ENCODE measurements at regions not wholly inside any gene's neighbourhood (a gene's known extent, or its start where the extent isn't known, plus 50 kb on each side); places are given as distances from the start of the nearest gene placed in this dataset.

DNA sequence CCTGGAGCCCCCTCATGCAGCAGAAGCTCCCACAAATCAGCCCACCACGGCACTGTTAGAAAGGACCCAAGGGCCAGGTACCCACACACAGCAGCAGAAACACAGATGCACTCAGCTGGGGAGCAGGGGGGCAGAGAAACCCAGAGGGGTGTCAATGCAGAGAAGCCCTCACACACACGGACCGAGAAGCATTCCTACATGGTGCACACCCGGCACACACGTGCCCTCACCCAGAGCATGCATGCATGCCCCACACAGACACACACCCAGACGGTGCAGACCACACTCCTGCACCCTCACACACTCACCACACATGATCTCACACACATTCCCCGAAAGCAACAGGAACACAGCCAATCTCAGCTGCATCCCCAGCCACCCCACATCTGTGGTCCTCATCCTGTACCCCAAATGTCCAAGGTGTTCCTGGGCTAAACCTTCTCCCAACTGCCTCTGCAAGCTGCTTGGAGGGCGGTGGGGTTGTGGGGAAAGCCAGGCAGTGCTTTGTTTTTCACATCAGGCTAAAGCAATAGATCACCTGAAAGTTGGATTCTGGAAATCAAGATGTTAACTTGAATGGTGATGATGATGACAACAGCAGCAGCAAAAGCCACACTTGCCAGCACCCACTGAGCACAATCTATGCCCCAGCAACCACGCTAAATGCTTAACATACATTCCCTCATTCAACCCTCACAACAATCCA is 102.3 kb downstream of the ZFP36L2 start:
- H3K4me3 ChIP-seq, result no peak overlapping the region

DNA sequence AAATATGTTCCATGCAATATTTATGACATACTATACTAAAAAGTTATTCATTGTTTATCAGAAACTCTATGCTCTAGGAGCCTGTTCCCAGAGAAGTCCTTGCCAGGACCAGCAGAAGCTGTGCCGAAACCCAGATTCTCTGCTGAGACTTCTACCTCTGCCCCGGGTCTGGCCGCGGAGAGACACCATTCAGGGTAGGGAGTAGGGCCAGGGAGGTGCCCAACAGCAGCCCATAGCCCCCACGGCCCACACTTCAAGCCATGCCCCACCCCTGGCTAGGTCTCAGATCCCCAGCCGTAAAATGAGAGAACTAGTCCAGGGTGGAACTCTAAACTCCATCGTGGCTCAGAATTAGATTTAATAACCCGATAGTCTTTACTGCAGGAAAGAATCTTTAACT is 102.9 kb downstream of the ZFP36L2 start:
- Histone ChIP-seq H3K27ac (ENCODE audit: low read depth in 1 of 2, low read length in 1 of 2) (no peak overlapping the region), H3K27me3 (ENCODE audit: control insufficient read depth in 3 of 3, insufficient read depth in 3 of 3, low read length in 2 of 3) (no peaks in the 10 kb centered on the region), H3K9me3 (ENCODE audit: control insufficient read depth in 4 of 4, insufficient read depth in 3 of 4, low read length in 3 of 4) (peaks cover 0 to 4% (median 0%) of the 10 kb centered on the region in 4 donors), H3K4me1 (ENCODE audit: control insufficient read depth in 5 of 5, insufficient read depth in 5 of 5, low read length in 5 of 5) (peaks cover 0 to 26% (median 4%) of the 10 kb centered on the region in 5 donors), H3K36me3 (ENCODE audit: control insufficient read depth in 4 of 4, insufficient read depth in 4 of 4, low read length in 4 of 4) (no peaks in the 10 kb centered on the region), H3K9ac (ENCODE audit: insufficient read depth in 1 of 2, low read length in 2 of 2) (no peak overlapping the region), H3K4me3 (no peak overlapping the region)
- ATAC-seq (ENCODE audit: insufficient read depth, low FRiP score) (no peak), DNase-seq (no peak)
- 74 to 77% methylated on average over 8 of the region's 8 CpGs for WGBS, 2 donors
- TF ChIP-seq, protein P1, sequence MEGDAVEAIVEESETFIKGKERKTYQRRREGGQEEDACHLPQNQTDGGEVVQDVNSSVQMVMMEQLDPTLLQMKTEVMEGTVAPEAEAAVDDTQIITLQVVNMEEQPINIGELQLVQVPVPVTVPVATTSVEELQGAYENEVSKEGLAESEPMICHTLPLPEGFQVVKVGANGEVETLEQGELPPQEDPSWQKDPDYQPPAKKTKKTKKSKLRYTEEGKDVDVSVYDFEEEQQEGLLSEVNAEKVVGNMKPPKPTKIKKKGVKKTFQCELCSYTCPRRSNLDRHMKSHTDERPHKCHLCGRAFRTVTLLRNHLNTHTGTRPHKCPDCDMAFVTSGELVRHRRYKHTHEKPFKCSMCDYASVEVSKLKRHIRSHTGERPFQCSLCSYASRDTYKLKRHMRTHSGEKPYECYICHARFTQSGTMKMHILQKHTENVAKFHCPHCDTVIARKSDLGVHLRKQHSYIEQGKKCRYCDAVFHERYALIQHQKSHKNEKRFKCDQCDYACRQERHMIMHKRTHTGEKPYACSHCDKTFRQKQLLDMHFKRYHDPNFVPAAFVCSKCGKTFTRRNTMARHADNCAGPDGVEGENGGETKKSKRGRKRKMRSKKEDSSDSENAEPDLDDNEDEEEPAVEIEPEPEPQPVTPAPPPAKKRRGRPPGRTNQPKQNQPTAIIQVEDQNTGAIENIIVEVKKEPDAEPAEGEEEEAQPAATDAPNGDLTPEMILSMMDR (IDR thresholded peaks at IDR 0.05; ENCODE audit: control extremely low read depth, extremely low read depth), result no peak

More for the DNA sequence above, 102.3 kb downstream of the ZFP36L2 start:
- no peaks in the 10 kb centered on the region for H3K36me3 ChIP-seq (ENCODE audit: control insufficient read depth in 4 of 4, insufficient read depth in 4 of 4, low read length in 4 of 4)
- H3K4me1 ChIP-seq (ENCODE audit: control insufficient read depth in 5 of 5, insufficient read depth in 5 of 5, low read length in 5 of 5), result peaks cover 0 to 26% (median 4%) of the 10 kb centered on the region in 5 donors
- ATAC-seq (ENCODE audit: insufficient read depth, low FRiP score) (no peak), DNase-seq (no peak)
- H3K27ac ChIP-seq (ENCODE audit: low read depth in 1 of 2, low read length in 1 of 2), result no peak overlapping the region
- H3K9me3 ChIP-seq (ENCODE audit: control insufficient read depth in 4 of 4, insufficient read depth in 3 of 4, low read length in 3 of 4), result peaks cover 0 to 4% (median 0%) of the 10 kb centered on the region in 4 donors
- WGBS, 2 donors, result 59 to 74% methylated on average over 9 of the region's 9 CpGs
- TF ChIP-seq, protein P1 (IDR thresholded peaks at IDR 0.05; ENCODE audit: control extremely low read depth, extremely low read depth), result no peak
- no peaks in the 10 kb centered on the region for H3K27me3 ChIP-seq (ENCODE audit: control insufficient read depth in 3 of 3, insufficient read depth in 3 of 3, low read length in 2 of 3)
- no peak overlapping the region for H3K9ac ChIP-seq (ENCODE audit: insufficient read depth in 1 of 2, low read length in 2 of 2)

DNA sequence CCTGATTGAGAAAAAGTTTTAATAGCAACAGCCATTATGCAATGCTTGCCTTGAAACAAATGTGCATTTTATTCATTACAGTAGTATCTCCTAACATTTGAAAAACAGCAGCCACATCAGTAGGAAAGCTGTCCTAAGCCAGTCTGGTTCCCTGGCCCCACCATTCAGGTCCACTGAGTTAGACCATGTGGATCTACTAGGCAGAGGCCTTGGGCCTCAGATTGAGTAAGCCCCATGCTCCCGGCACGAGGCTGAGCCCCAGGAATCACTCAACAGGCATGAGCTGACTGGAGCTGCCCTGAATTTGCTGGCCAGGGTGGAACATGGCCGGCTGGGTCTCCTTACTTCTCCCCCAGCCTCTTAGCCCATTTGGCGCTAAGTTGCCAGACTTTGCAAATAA is 103.4 kb downstream of the ZFP36L2 start:
- WGBS, 2 donors, result 80 to 81% methylated on average over 4 of the region's 4 CpGs
- H3K9ac ChIP-seq (ENCODE audit: insufficient read depth in 1 of 2, low read length in 2 of 2), result no peak overlapping the region
- TF ChIP-seq, protein P1 (IDR thresholded peaks at IDR 0.05; ENCODE audit: control extremely low read depth, extremely low read depth), result no peak
- DNase-seq (no peak), ATAC-seq (ENCODE audit: insufficient read depth, low FRiP score) (no peak)
- peaks cover 0 to 4% (median 0%) of the 10 kb centered on the region in 4 donors for H3K9me3 ChIP-seq (ENCODE audit: control insufficient read depth in 4 of 4, insufficient read depth in 3 of 4, low read length in 3 of 4)
- no peaks in the 10 kb centered on the region for H3K27me3 ChIP-seq (ENCODE audit: control insufficient read depth in 3 of 3, insufficient read depth in 3 of 3, low read length in 2 of 3)
- H3K36me3 ChIP-seq (ENCODE audit: control insufficient read depth in 4 of 4, insufficient read depth in 4 of 4, low read length in 4 of 4), result no peaks in the 10 kb centered on the region
- no peak overlapping the region for H3K27ac ChIP-seq (ENCODE audit: low read depth in 1 of 2, low read length in 1 of 2)
- no peak overlapping the region for H3K4me3 ChIP-seq
- H3K4me1 ChIP-seq (ENCODE audit: control insufficient read depth in 5 of 5, insufficient read depth in 5 of 5, low read length in 5 of 5), result peaks cover 0 to 26% (median 3%) of the 10 kb centered on the region in 5 donors
